ENCODE measurements at regions not wholly inside any gene's neighbourhood (a gene's known extent, or its start where the extent isn't known, plus 50 kb on each side); places are given as distances from the start of the nearest gene placed in this dataset.

- no peak overlapping the region for H3K4me3 ChIP-seq (ENCODE audit: low read length)
- intact Hi-C loops (cut with micrococcal nuclease): no loop called here
- DNase-seq (peak in 1 of 2 donors; percentile 74), ATAC-seq (peak; percentile 41 to 82 (median 76))
- Mint-ChIP-seq H3K27ac (no peak overlapping the region), H3K4me3 (no peak overlapping the region), H3K4me1 (peaks cover 0 to 17% of the 10 kb centered on the region in 2 donors), H3K36me3 (no peaks in the 10 kb centered on the region), H3K9me3 (no peaks in the 10 kb centered on the region), H3K27me3 (ENCODE audit: low read depth in 2 of 2) (peaks cover 47 to 70% of the 10 kb centered on the region in 2 donors)
- no peak overlapping the region for H3K27ac ChIP-seq (ENCODE audit: low read length)
- WGBS (ENCODE audit: insufficient coverage): 32% methylated on average over 4 of the region's 4 CpGs
- no peaks in the 10 kb centered on the region for H3K36me3 ChIP-seq (ENCODE audit: control insufficient read depth, insufficient read depth, low read length)
- no peaks in the 10 kb centered on the region for H3K9me3 ChIP-seq (ENCODE audit: control insufficient read depth, insufficient read depth, low read length)
- peaks cover 18% of the 10 kb centered on the region for H3K4me1 ChIP-seq (ENCODE audit: control insufficient read depth, insufficient read depth, low read length)
- peaks cover 12% of the 10 kb centered on the region for H3K27me3 ChIP-seq (ENCODE audit: control insufficient read depth, insufficient read depth, low read length)
- TF ChIP-seq CTCF (IDR thresholded peaks at IDR 0.05): peak; percentile 41
These were observed 296.3 kb downstream of the UACA start for GRCh38 chr15:70466895-70467529.

- Histone ChIP-seq H3K36me3 (ENCODE audit: control insufficient read depth, insufficient read depth, low read length) (no peaks in the 10 kb centered on the region), H3K9me3 (ENCODE audit: control insufficient read depth, insufficient read depth, low read length) (no peaks in the 10 kb centered on the region), H3K27me3 (ENCODE audit: control insufficient read depth, insufficient read depth, low read length) (peaks cover 16% of the 10 kb centered on the region), H3K27ac (ENCODE audit: low read length) (no peak overlapping the region), H3K4me1 (ENCODE audit: control insufficient read depth, insufficient read depth, low read length) (peaks cover 22% of the 10 kb centered on the region), H3K4me3 (ENCODE audit: low read length) (no peak overlapping the region)
- no peaks in the 10 kb centered on the region for H3K9me3 Mint-ChIP-seq
- 47% methylated on average over 3 of the region's 3 CpGs for WGBS (ENCODE audit: insufficient coverage)
- TF ChIP-seq CTCF (IDR thresholded peaks at IDR 0.05): no peak
- intact Hi-C loops (cut with micrococcal nuclease): no loop called here
- H3K4me3 Mint-ChIP-seq: no peak overlapping the region
- no peak overlapping the region for H3K27ac Mint-ChIP-seq
- DNase-seq: no peak
- H3K4me1 Mint-ChIP-seq: peaks cover 0 to 17% of the 10 kb centered on the region in 2 donors
- no peak for ATAC-seq
- no peaks in the 10 kb centered on the region for H3K36me3 Mint-ChIP-seq
- peaks cover 50 to 70% of the 10 kb centered on the region in 2 donors for H3K27me3 Mint-ChIP-seq (ENCODE audit: low read depth in 2 of 2)
These were observed 297.1 kb downstream of the UACA start for GRCh38 chr15:70466305-70466704.

- 95% methylated on average over 4 of the region's 4 CpGs for WGBS (ENCODE audit: insufficient coverage)
- ATAC-seq (no peak), DNase-seq (no peak)
- no peaks in the 10 kb centered on the region for H3K9me3 Mint-ChIP-seq
- no peak overlapping the region for H3K4me3 Mint-ChIP-seq
- H3K36me3 Mint-ChIP-seq: no peaks in the 10 kb centered on the region
- H3K4me1 ChIP-seq (ENCODE audit: control insufficient read depth, insufficient read depth, low read length): peaks cover 22% of the 10 kb centered on the region
- H3K36me3 ChIP-seq (ENCODE audit: control insufficient read depth, insufficient read depth, low read length): no peaks in the 10 kb centered on the region
- no peaks in the 10 kb centered on the region for H3K9me3 ChIP-seq (ENCODE audit: control insufficient read depth, insufficient read depth, low read length)
- H3K4me3 ChIP-seq (ENCODE audit: low read length): no peak overlapping the region
- intact Hi-C loops (cut with micrococcal nuclease): no loop called here
- peaks cover 16% of the 10 kb centered on the region for H3K27me3 ChIP-seq (ENCODE audit: control insufficient read depth, insufficient read depth, low read length)
- TF ChIP-seq CTCF (IDR thresholded peaks at IDR 0.05): no peak
- H3K27ac ChIP-seq (ENCODE audit: low read length): no peak overlapping the region
- H3K27ac Mint-ChIP-seq: no peak overlapping the region
- peaks cover 0 to 17% of the 10 kb centered on the region in 2 donors for H3K4me1 Mint-ChIP-seq
- peaks cover 55 to 73% of the 10 kb centered on the region in 2 donors for H3K27me3 Mint-ChIP-seq (ENCODE audit: low read depth in 2 of 2)
These were observed 297.5 kb downstream of the UACA start for GRCh38 chr15:70465812-70466211.

GRCh38 chr15:70463453-70463834, 299.9 kb downstream of the UACA start:
- H3K27me3 ChIP-seq (ENCODE audit: control insufficient read depth, insufficient read depth, low read length): peaks cover 16% of the 10 kb centered on the region
- no peaks in the 10 kb centered on the region for H3K36me3 ChIP-seq (ENCODE audit: control insufficient read depth, insufficient read depth, low read length)
- H3K9me3 ChIP-seq (ENCODE audit: control insufficient read depth, insufficient read depth, low read length): no peaks in the 10 kb centered on the region
- no peak overlapping the region for H3K27ac ChIP-seq (ENCODE audit: low read length)
- intact Hi-C loops (cut with micrococcal nuclease): loop anchor here (5.0 kb wide), 1 partner anchor 986 kb away; no protein-coding TSS in a partner anchor
- ATAC-seq (no peak), DNase-seq (no peak)
- no CpG with 5 or more reads among the region's 1 CpG for whole genome bisulfite sequencing (ENCODE audit: insufficient coverage)
- peaks cover 33% of the 10 kb centered on the region for H3K4me1 ChIP-seq (ENCODE audit: control insufficient read depth, insufficient read depth, low read length)
- Mint-ChIP-seq H3K4me3 (no peak overlapping the region), H3K4me1 (peaks cover 15 to 25% of the 10 kb centered on the region in 2 donors), H3K27me3 (ENCODE audit: low read depth in 2 of 2) (peaks cover 53 to 72% of the 10 kb centered on the region in 2 donors), H3K27ac (no peak overlapping the region), H3K9me3 (no peaks in the 10 kb centered on the region), H3K36me3 (no peaks in the 10 kb centered on the region)
- no peak overlapping the region for H3K4me3 ChIP-seq (ENCODE audit: low read length)
- TF ChIP-seq CTCF (IDR thresholded peaks at IDR 0.05): no peak
